ENCODE measurements at regions not wholly inside any gene's neighbourhood (a gene's known extent, or its start where the extent isn't known, plus 50 kb on each side); places are given as distances from the start of the nearest gene placed in this dataset.
"Not testable (repeated sequence)": the region's sequence is repeated elsewhere in the genome, so short reads cannot be mapped to it uniquely, and the experiment has no call there.

DNA sequence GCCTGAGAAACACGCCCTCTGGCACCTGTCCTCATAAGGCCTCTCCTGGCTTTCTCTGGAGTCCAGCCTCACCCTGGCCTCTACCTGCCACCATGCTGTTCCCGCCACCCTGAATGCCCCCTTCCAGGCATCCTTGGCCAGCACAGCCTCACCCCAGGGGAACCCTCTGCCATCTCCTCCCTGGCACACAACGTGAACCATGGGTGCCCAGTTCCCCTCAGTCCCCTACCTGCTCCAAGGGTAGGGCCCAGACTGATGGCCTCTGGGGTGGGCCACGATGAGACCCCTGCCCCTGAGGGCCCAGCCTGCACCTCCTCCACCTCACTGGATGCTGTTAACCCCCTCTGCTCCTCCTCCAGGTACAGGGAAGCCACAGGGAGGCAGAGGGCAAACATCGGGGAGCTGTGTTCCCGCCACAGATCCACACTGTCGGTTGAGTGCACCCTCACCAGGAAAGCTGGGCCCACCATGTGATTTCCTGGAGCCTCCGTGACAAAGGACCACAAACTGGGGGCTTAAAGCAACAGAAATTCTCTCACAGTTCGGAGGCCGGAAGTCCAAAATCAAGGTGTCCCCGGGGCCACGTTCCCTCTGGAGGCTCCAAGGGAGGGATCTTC is 169.6 kb downstream of the BRD1 start:
- DNase-seq, result no peak

DNA sequence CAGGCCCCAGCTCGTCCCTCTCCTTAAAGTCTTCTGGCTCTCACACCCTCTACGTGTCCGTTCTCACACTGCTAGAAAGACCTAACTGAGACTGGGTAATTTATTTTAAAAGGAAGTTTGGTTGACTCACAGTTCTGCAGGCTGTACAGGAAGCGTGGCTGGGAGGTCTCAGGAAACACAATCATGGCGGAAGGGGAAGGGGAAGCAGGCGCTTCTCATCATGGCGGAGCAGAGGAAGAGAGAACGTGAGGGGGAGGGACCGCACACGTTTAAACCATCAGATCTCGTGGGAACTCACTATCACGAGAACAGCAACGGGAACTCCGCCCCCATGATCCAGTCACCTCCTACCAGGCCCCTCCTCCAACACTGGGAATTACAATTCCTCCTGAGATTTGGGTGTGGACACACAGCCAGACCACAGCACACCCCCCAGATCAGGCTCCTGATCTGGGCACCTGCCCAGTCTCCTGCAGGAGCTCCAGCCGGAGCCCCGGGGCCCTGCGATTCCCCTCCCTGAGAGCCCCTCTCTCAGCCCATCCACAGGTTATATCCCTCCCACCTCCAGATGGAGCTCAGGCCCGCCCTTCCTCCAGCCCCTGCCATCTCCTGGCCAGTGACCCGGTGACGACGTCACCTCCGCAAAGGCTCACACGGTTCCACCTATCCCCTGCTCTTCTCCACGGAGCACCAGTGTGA is 170.2 kb downstream of the BRD1 start:
- no peak for DNase-seq

DNA sequence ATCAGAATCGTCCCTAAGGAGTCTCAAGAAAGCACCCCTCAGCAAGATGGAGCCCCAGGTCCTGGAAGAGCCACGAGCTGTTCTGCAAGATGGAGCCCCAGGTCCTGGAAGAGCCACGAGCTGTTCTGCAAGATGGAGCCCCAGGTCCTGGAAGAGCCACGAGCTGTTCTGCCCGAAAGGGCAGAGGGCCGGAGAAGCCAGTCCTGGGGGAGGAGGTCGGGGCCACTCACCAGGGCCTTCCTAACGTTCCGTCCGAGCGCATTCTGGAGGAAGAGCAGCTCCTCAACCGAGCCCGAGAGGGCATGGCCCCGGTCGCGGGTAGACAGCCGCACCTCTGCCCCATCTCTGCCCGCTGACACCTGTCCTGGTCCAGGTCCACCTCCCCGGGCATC is 170.8 kb downstream of the BRD1 start:
- DNase-seq, result not testable (repeated sequence)

DNA sequence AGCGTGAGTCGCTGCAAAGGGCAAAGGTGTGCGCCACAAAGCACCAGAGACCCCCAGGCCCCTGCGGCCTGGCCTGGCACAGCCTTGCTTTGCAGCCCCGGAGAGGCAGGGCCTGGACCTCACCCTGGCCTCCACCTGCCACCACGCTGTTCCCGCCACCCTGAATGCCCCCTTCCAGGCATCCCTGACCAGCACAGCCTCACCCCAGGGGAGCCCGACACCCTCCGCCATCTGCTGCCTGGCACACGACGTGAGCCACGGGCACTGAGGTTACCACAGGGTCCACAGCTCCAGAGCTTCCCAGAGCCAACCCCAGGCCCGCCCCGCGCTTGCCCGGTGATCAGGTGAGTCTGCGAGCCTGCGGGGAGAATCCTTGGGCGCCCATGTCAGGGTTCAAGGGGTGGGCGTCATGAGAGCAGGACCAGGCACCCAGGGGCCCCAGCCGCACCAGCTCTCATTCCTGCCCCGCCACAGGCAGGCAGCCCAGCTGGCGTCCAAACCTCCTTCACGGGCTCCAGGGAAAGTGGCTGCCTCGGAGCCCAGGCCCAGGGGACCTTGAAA is 171.3 kb downstream of the BRD1 start:
- no peak for DNase-seq

DNA sequence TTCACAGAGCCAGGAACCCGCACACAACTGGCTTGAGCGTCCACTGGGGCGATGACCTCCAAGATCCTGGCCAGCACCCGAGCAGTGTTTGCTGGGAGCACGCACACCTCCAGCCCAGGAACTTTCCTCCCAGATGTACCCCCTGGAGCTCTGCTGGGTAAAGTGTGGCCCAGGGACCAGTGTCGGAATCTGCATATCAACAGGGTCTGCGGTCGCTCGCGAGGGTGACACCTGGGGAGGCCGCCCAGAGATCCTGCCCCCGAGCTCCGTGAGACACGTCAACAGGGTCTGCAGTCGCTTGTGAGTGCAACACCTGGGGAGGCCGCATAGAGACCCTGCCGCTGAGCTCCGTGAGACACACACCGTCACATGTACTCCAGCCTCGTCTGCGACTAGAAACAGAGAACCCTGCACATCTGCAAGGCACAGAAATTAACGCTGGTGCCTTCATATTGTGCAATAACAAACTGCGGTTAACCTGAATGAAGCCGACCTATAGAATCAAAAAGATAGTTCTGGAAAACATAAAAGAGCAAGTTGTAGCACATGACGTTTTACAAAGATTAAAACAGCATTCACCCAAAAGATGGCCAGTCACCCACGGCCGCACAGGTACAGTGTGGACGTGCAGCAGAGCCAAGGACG is 172.4 kb downstream of the BRD1 start:
- no peak for DNase-seq

DNA sequence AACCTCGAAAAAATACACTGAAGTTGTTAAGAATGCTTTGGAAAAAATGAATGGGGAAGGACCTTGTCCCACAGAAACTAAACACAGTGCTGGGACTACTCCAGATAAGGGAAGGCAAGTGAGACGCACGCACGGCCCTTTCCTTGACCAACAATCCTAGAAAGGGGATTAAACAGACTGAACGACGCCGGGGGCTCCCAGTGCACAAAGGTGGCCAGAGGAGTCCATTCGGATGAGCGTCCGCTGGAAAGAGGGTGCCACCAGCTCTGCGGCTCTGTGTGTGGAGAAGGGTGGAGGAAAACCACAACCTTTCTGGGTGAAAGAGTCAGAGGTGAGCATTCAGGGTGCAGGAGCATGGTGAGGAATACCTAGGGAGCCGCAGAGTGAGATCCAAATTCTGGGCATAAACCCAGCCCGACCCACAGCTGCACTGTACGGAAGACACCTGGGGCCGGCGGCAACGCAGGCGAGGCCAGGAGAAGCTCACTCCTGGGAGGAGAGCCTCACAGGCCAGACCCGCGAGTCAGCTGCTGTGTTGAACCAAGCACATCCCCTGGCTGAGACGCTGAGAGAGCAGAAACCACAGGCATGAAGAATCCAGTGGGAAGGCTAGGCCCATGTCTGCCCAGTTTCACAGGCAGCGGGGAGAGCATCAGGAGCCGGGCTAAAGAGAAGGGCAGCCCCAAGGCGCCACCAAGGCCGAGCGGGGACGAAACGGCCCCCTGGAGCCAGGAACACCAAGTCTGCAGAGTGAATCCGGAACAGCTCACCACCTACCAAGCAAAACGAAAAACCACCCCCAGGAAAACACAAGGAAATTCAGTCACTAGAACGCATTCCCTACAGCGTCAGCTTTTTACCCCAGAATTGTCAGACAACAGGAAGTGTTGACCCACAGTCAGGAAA is 177.1 kb downstream of the BRD1 start:
- DNase-seq, result no peak

DNA sequence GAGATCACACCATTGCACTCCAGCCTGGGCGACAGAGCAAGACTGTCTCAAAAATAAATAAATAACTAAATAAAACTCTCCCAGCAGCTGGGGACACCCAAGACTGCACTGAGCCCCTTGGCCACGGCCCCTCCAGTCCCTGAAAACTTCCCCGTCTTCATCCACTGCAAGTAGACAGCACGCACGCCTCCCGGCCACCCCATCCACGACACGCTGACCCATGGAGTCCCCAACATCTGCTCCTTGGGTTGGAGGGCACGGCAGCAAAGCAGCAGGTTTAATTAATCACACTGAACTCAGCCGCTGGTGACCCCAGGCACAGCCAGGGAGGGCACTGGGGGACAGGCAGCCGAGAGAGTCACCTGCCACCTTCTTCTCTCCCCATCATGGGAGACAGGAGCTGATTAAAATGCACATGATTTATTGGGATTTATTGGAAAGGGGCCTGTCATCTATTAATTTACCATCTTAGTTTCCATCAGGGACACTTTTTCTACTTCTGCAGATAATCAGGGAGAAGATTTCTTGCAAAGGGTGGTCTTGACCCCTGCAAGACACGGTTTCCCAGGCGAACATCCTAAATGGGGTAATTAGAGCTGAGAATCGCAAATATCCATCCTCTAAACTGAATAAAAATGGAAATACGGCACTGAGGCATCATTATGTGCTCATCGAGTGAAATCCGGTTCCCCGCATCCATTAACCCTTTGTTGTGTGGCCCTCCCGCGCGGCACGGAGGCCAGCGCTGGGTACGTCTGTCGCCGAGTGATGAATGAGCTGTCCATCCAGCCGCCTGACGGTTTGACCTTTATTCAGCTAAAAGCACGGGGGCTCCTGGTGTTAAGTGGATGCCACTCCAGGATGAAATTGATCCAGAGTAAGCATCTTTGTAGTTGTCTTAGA is 178.3 kb downstream of the BRD1 start:
- DNase-seq, result no peak

DNA sequence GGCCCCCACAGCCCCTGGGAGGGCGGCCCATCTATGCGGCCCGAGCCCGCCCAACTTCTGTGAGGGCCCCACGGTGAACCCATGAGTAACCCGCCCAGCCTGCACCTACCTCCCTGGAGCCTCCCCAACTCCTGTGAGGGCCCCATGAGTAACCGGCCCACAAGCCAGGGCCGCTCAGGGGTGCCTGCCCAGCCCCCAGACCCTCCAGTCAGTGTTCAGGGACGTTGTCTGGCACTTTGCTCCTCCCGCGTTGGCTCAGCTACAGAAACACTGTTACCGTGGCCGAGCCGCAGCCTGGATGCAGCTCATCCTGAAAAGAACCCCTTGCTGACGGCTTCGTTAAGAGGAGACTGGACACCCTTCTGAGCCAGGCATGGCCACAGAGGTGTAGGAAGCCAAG is 179.6 kb downstream of the BRD1 start:
- no peak for DNase-seq

DNA sequence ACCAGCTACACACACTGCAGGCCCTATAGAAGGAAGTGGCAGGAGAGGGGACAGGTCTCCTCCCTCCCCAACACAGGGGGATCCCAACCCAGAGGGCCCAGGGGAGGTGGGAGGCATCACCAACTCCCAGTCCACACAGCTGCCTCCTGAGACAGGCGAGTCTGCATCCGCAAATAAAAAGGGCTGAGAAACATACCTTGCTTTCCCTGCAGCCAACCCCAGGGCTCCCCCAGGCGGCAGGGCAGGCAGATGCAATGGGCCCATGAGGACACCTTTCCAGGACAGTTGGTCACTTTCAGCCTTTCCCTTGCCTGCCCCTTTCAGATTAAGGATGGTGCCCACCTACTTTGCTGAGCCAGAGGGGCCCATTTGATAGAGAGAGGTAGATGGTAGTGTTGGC is 180.0 kb downstream of the BRD1 start:
- no peak for DNase-seq

DNA sequence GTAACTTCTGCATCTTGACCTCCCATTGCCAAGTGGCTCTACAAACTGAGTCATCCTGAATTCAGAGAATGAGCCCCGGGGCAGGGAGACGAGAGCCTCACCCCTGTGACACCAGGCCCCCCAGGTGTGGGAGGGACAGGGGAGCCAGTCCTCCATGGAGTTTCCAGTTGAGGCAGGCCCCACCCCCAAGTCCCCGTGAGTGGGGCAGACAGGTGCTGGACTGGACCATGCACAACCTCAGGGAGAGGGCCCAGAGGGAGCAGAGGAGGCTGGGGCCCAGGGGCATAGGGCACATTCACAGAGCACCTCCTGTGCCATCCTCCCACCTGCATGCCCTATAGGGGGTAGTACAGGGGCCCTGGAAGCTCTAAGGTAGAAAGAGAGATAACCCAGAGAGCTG is 180.8 kb downstream of the BRD1 start:
- DNase-seq, result no peak

DNA sequence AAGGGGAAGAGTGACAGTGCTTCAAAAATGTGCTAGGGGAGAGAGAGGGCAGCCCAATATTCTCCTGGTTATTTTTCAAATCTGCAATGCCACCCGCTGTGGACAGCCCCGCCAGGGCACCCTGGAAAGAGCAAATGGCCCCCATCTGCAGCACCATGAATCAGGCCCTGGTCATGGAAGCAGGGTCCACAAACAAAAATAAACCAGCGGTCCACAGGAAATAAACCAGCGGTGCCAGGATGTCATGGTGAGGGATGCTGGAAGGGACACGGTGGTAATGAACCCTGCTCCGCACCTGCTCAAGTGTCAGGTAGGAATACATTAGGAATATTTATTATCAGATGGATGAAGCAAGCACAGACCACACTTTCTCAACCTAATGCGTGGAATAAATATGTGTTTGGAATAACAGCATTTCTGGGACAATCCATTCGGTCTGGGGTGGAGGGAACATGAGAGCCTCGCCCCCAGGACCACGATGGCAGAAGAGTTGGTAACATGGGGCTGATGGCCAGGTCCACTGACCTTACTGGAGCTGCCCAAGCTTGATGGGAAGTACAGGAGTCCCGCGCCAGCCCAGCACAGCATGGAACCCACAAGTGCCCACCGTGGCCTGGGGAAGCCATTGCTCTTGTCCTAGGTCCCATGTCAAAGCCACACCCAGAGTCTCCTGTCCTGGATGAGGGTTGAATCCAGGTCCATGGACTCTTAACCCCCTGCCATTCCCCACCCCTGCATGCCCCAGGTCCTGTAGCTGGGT is 181.7 kb downstream of the BRD1 start:
- no peak for DNase-seq

DNA sequence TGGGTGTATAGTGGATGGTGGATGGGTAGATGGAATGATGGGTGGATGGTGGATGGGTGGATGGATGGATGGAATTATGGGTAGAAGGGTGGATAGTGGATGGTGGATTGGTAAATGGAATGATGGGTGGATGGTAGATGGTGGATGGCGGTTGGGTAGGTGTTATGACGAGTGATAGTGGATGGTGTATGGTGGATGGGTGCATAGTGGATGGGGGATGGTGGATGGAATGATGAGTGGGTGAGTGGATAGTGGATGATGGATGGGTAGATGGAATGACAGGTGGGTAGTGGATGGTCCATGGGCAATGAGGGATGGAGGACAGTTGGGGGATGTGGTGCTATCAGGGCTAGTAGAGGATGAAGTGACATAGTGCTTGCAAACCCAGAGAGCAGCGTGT is 182.4 kb downstream of the BRD1 start:
- DNase-seq, result no peak

DNA sequence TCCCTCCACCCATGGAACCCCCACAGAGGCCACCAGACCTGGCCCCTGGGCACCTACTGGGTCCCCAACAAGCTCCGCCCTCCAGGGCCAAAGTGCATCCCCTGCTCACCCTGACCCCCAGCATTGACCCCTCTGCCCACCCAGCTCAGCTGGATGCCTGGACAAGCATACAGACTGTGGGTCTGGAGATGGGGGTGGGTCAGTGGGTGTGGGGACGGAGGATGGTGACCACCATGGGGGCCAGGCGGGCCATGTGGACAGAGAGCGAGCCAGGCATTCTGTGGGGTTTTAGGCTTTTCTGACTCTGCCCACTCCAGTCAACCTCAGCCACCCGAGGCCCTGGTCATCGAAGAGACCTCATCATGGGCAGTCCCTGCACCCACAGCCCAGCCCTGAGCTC is 183.7 kb downstream of the BRD1 start:
- DNase-seq, result no peak

DNA sequence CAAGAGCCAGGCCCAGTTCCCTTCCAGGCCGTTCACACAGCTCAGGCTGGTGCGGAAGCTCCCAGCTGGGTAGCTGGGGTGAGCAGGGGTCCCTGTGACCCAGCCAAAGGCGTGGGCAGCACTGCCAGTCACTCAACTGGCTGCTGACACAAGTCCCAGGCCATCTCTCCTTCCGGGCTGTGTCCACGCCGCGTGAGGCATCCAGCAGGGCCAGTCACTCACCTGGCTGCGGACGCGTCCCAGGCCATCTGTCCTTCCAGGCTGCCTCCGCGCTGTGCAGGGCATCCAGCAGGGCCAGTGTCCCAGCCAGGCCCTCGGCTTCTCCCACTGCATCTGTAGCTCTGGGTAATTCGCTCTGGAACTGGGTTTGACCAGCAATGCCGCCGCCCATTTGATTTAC is 184.2 kb downstream of the BRD1 start:
- DNase-seq, result no peak

DNA sequence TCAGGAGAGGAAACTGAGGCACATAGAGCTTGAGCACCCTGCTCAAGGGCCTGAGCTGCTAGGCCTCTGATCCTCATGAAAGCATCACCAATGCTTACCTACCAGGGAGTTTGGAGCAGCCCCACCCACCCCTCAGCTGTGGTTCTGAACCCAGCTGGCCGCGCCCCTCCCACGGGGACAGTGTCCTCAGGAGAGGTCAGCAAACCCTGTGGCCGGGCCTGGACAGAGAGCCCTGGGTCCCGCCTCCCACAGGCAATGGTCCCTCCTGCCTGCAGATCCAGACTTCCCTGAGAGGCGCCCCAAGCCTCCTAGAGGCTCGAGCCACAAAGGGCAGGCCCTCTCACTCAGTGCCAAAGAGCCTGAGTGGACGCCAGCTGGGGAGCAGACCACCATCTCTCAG is 184.9 kb downstream of the BRD1 start:
- no peak for DNase-seq

DNA sequence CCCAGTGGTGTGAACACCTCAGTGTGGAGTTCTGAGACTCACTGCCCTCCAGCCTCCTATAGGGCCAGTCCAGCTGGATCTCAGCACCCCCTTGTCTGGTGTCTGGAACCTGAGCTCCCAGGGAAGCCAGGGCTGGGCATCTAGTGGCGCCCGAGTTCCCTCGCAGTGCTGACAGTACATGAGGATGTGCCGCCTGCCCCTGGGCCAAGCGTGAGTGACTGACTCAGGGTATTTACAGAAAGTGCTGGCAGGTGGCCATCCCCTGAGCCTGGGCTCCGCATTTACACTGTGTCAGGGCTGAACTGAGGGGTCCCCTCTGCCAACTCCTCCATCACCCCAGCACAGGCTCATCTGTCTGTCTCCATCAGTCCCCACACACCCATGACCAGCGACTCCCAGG is 185.3 kb downstream of the BRD1 start:
- no peak for DNase-seq

DNA sequence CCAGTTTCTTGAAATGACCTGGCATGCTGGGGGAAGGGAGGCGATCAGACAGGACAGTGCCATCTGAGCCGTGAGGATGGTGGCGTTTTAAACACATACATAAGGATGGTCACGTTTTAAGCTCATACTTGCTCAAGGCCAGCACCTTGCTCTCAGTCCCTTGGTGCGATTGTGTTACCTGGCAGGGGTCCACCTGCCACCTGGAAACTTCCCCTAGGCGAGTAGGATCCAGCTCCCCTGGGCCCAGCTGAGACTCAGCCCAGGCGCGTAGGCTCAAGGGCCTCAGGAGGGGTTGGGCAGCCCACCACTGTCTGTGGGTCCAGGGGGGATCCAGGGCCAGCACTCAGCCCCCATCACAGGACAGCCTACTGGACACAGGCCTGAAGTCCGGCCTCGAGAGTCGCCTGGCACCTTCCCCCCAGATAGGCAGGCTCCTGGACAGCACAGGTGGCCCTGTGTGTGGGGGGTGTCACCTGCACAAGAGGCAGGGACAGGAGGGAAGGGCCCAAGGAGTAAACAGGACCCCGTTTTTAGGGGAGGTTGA is 185.8 kb downstream of the BRD1 start:
- DNase-seq, result no peak

DNA sequence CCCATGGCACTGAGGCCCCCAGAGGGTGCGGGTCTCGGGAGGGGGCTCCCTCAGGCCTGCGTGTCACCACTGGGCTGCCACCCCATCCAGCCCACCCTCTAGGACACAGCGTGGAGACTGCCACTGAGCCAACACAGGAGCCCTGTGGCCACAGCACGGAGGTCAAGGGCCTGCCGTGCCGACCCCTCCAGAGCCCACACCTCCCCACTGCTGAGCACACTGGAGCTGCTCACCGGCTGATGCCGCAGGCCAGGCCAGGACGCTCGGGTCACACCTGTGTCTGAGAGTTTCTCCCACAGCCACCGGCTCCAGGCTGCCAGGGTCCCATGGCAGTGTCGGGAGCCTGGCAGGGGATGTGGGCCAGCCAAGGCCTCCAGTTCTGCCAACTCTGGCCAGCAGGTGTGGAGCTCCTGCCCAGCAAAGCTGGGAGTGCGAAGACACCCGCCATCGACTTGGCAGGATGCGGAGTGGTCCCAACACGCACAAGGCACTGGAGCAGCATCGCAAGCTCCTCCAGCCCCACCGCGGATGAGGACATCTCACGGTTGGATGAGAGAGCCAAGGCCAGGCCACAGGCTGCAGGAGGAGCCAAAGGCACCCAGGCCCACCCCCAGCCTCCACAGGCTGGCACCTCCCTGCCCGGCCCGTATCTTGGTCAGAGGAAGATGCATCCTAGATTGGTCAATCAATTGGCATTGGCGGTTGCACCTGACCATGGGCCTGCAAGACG is 187.1 kb downstream of the BRD1 start:
- DNase-seq, result no peak

DNA sequence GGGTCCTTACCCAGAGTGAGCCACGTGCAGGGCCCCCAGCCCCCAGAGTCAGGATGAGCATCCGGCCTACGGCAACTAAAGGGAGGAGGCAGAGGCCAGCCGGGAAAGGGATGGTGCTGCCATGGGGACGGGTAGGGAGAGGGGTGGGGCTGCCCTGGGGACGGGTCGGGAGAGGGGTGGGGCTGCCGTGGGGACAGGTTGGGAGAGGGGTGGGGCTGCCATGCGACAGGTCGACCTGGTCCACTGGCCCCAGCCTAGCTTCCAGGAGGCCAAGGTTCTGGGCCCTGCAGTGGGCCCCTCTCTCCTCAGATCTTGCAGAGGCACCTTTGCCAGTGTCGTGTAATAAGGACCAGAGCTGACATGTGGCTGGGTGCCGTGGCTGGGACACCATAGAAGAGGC is 187.7 kb downstream of the BRD1 start:
- no peak for DNase-seq

DNA sequence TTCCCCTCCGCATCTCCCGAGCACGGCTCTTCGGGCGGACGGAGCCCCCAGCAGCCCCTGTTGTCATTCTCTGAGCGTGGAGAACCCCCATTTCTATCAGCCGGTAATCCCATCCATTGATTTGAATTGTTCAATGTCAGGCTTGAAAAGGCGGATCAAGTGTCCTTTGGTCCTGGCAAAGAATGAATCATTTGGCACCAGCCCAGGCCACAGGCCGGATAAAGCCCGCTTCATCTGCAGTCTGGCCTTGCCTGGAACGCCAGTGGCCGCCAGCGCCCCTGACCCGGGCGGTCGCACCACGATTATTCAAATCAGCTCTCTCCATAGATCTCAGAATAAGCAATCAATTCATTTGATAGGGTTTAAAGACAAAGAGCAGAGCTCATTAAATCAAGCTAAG is 188.9 kb downstream of the BRD1 start:
- DNase-seq, result no peak

All from NCI-H1417 treated with DMSO at 0.1 percent for 48 hours (cell line).